Esophagus muscularis mucosa (tissue), 4 donors: ENCODE measurements at regions not wholly inside any gene's neighbourhood (a gene's known extent, or its start where the extent isn't known, plus 50 kb on each side); places are given as distances from the start of the nearest gene placed in this dataset.

Experiments used
- DNase-seq: peaks from one replicate; pipeline ENCODE4 v3.0.0-alpha.2; 2017; ENCODE audit errors: extremely low spot score
- H3K27ac ChIP-seq, 4 donors: fragments of 200-600 bp; sonication (generic); replicated peaks in 1 of 4; 1 replicate in 3 of 4; 2 replicates in 1 of 4; pipeline ENCODE4 v1.5.1; 2016 to 2019; ENCODE audit warnings: mild to moderate bottlenecking in 1 of 4
- H3K27me3 ChIP-seq, 4 donors: fragments of 200-600 bp; sonication (generic); one replicate each; pipeline versions ENCODE4 v1.5.1 to v1.6.0; 2016 to 2019
- H3K36me3 ChIP-seq, 4 donors: fragments of 200-600 bp; sonication (generic); one replicate each; pipeline ENCODE4 v1.5.1; 2016 to 2019
- H3K4me1 ChIP-seq, 4 donors: fragments of 200-600 bp; sonication (generic); one replicate each; pipeline ENCODE4 v1.5.1; 2016 to 2019
- H3K4me3 ChIP-seq, 4 donors: fragments of 200-600 bp; sonication (generic); 1 replicate in 2 of 4; 2 replicates in 2 of 4; pipeline ENCODE4 v1.5.1; 2016 to 2019; ENCODE audit warnings: mild to moderate bottlenecking in 4 of 4, moderate library complexity in 1 of 4
- H3K9me3 ChIP-seq, 4 donors: fragments of 200-600 bp; sonication (generic); 1 replicate in 3 of 4; 2 replicates in 1 of 4; pipeline ENCODE4 v1.5.1; 2016 to 2019
- EP300 ChIP-seq: sonication (generic); formaldehyde crosslinking; IDR thresholded peaks from one replicate; pipeline ENCODE4 v1.6.1; 2017; ENCODE audit warnings: antibody characterized with exemption
- POLR2A ChIP-seq: fragments of 450-650 bp; IDR thresholded peaks from one replicate; pipeline ENCODE4 v1.6.1; 2017; ENCODE audit warnings: antibody characterized with exemption, moderate library complexity, mild to moderate bottlenecking, low read depth
- POLR2AphosphoS5 ChIP-seq, 2 donors: sonication (generic); formaldehyde crosslinking; IDR thresholded peaks; one replicate each; pipeline ENCODE4 v1.6.1; 2017; ENCODE audit warnings: antibody characterized with exemption in 2 of 2
- WGBS: methylation state at CpG from one replicate; pipeline ENCODE4 v1.1.5; 2018; 5-methylcytosine and 5-hydroxymethylcytosine counted together
- intact Hi-C: fragments of 100-400 bp; cut with DNase I; formaldehyde crosslinking; loops from one replicate; pipeline ENCODE4 v1.15.1; 2023
- TF ChIP-seq, protein P1 (sequence below), 3 experiments: fragments of 200-600 bp in 2 of 3; fragments of 450-650 bp in 1 of 3; sonication (generic) in 2 of 3; IDR thresholded peaks; one replicate each; pipeline ENCODE4 v1.5.1; 2017 to 2019; ENCODE audit warnings: antibody characterized with exemption in 3 of 3, mild to moderate bottlenecking in 2 of 3, moderate library complexity in 1 of 3

DNA sequence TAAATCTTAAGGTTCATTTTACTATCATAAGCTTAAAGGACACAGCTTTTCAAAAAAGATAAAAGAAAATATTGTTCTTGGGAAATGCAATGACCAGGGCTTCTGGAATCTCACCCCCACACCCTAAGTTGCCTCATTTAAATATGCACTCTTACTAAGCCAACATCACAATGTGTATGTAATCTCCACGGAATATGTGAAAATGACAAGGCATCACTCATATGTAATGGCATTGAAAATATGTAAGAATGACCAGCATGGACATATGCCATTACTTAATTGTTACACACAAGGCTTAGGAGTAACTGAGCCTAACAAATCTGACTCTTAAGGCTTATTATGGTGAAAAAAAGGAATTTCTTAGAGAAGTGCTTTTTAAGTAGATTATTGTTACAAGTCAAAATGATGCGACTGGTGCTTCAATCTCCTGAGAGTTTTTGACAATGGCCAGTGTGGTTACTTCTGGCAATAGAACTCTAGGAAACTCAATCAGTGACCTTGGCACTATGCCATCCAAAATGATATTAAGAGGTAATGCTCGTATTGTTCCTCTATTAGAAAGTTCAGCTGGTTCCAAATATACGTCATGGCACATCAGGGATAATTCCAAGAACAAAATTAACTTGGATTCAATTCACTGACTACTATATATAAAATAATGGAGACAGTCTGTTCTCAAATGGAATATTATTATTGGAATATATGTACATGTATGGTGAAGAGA, 290.0 kb upstream of the PLSCR5 start:
- Histone ChIP-seq H3K9me3 (no peaks in the 10 kb centered on the region), H3K36me3 (no peaks in the 10 kb centered on the region), H3K4me3 (no peak overlapping the region), H3K4me1 (no peaks in the 10 kb centered on the region), H3K27me3 (no peaks in the 10 kb centered on the region), H3K27ac (no peak overlapping the region)
- 58% methylated on average over 4 of the region's 4 CpGs for WGBS
- DNase-seq = no peak
- TF ChIP-seq POLR2A = no peak
- no peak for TF ChIP-seq POLR2AphosphoS5 (IDR thresholded peaks at IDR 0.05)
- TF ChIP-seq EP300 = no peak
- TF ChIP-seq, protein P1, sequence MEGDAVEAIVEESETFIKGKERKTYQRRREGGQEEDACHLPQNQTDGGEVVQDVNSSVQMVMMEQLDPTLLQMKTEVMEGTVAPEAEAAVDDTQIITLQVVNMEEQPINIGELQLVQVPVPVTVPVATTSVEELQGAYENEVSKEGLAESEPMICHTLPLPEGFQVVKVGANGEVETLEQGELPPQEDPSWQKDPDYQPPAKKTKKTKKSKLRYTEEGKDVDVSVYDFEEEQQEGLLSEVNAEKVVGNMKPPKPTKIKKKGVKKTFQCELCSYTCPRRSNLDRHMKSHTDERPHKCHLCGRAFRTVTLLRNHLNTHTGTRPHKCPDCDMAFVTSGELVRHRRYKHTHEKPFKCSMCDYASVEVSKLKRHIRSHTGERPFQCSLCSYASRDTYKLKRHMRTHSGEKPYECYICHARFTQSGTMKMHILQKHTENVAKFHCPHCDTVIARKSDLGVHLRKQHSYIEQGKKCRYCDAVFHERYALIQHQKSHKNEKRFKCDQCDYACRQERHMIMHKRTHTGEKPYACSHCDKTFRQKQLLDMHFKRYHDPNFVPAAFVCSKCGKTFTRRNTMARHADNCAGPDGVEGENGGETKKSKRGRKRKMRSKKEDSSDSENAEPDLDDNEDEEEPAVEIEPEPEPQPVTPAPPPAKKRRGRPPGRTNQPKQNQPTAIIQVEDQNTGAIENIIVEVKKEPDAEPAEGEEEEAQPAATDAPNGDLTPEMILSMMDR (IDR thresholded peaks at IDR 0.05) = no peak
- intact Hi-C loops = no loop called here

DNA sequence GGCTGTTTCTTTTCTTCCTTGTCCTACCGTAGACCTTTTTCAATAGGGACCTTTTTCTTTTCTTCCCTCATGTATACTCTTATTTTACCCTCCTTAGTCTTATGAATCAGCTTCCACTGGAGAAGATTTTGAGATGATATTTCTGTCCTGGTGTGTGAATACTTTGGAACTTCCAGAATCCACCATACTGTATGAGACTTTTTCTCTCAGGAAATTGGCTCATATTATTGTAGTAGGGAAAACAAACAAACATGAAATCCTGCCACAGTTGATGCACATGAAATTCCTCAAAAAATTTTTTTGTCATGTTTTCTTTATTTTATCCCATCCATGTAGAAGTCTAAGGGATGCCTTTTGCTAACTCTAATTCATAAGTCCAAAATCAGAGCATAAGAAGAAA, 289.3 kb upstream of the PLSCR5 start:
- no peak for DNase-seq
- 83% methylated on average over 1 of the region's 1 CpG for WGBS
- H3K27ac ChIP-seq = no peak overlapping the region
- H3K36me3 ChIP-seq = no peaks in the 10 kb centered on the region
- TF ChIP-seq POLR2A = no peak
- TF ChIP-seq, protein P1 (IDR thresholded peaks at IDR 0.05) = no peak
- no peak for TF ChIP-seq POLR2AphosphoS5 (IDR thresholded peaks at IDR 0.05)
- TF ChIP-seq EP300 = no peak
- no peak overlapping the region for H3K4me3 ChIP-seq
- no peaks in the 10 kb centered on the region for H3K4me1 ChIP-seq
- intact Hi-C loops = no loop called here
- H3K27me3 ChIP-seq = no peaks in the 10 kb centered on the region
- no peaks in the 10 kb centered on the region for H3K9me3 ChIP-seq

DNA sequence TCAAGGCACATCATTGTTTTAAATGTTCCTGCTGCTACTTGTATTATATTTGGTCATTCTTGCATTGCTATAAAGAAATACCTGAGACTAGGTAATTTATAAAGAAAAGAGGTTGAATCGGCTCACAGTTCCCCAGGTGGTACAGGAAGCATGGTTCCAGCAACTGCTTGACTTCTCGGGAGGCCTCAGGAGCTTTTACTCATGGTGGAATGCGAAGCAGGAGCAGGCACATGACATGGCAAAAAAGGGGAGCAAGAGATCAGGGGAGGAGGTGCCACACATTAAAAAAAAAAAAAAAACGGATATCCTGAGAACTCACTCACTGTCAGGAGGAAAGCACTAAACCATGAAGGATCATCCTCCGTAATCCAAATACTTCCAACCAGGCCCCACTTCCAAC, 286.9 kb upstream of the PLSCR5 start:
- no peak for DNase-seq
- WGBS = 84% methylated on average over 5 of the region's 5 CpGs
- no peak overlapping the region for H3K4me3 ChIP-seq
- TF ChIP-seq, protein P1 (IDR thresholded peaks at IDR 0.05) = no peak
- TF ChIP-seq POLR2AphosphoS5 (IDR thresholded peaks at IDR 0.05) (no peak), POLR2A (no peak), EP300 (no peak)
- H3K27me3 ChIP-seq = no peaks in the 10 kb centered on the region
- no peaks in the 10 kb centered on the region for H3K36me3 ChIP-seq
- H3K27ac ChIP-seq = no peak overlapping the region
- no peaks in the 10 kb centered on the region for H3K9me3 ChIP-seq
- no peaks in the 10 kb centered on the region for H3K4me1 ChIP-seq
- intact Hi-C loops = no loop called here

DNA sequence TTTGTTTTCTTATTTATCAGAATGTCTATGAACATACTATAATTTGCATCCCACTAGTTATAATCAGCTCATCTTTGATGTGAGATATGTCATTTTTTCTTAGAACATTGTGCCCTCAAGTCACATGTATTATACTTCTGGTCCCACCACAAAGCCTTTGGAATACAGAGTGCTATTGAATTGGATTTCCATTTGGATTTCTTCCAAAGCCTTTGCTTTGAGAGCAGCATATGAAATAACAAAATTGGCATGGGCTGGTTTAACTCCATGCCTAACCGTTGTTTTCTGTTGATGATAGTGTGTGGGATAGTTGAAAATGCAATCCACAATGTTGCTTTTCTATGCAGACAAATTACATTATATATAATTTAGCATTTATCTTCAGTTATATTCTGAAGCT, 284.5 kb upstream of the PLSCR5 start:
- Histone ChIP-seq H3K4me3 (no peak overlapping the region), H3K36me3 (no peaks in the 10 kb centered on the region), H3K27me3 (no peaks in the 10 kb centered on the region), H3K9me3 (no peaks in the 10 kb centered on the region), H3K27ac (no peak overlapping the region), H3K4me1 (no peaks in the 10 kb centered on the region)
- TF ChIP-seq, protein P1 (IDR thresholded peaks at IDR 0.05) = no peak
- no peak for TF ChIP-seq POLR2AphosphoS5 (IDR thresholded peaks at IDR 0.05)
- no peak for TF ChIP-seq POLR2A
- TF ChIP-seq EP300 = no peak
- intact Hi-C loops = no loop called here
- WGBS = 72% methylated on average over 1 of the region's 1 CpG
- DNase-seq = no peak

DNA sequence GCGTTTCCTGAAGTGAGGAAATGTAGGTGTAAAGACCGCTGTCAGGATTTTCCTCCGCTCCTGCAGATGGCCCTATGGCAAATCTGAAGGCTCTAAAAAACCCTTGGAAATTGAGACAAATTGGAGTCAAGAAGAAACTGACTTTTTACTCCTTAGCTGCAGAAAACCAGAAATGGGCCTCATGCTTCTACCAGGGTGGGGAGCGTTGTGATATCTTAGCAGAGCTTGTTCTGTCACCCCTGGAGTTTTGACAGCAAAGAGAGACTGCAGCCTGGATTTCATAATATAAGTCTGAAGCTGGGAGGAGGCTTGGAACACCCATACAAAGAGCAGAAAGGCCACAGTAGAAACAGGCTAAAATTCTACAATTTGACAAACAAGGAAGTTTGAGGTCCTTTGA, 283.0 kb upstream of the PLSCR5 start:
- TF ChIP-seq POLR2A (no peak), POLR2AphosphoS5 (IDR thresholded peaks at IDR 0.05) (no peak), EP300 (no peak)
- TF ChIP-seq, protein P1 (IDR thresholded peaks at IDR 0.05) = no peak
- no peak for DNase-seq
- Histone ChIP-seq H3K4me3 (no peak overlapping the region), H3K9me3 (no peaks in the 10 kb centered on the region), H3K4me1 (no peaks in the 10 kb centered on the region), H3K27me3 (no peaks in the 10 kb centered on the region), H3K27ac (no peak overlapping the region), H3K36me3 (no peaks in the 10 kb centered on the region)
- intact Hi-C loops = no loop called here
- WGBS = 80% methylated on average over 4 of the region's 4 CpGs
